Cardiac septum (tissue), 1 donor: ENCODE measurements at regions not wholly inside any gene's neighbourhood (a gene's known extent, or its start where the extent isn't known, plus 50 kb on each side); places are given as distances from the start of the nearest gene placed in this dataset.
"Not testable (repeated sequence)": the region's sequence is repeated elsewhere in the genome, so short reads cannot be mapped to it uniquely, and the experiment has no call there.

ENCODE experiments used
- DNase-seq: peaks from one replicate; pipeline ENCODE4 v3.0.0-alpha.2; 2020; ENCODE audit warnings: low spot score
- intact Hi-C: fragments of 100-400 bp; cut with DNase I; formaldehyde crosslinking; loops from one replicate; pipeline ENCODE4 v1.14.0; 2022
- donor health status: DM: no; HTN: no; CAD: no.

GRCh38 chr16:62724670-62725269 lies 688.5 kb upstream of the CDH8 start:
- not testable (repeated sequence) for DNase-seq

GRCh38 chr16:62720651-62721050 lies 684.4 kb upstream of the CDH8 start:
- no peak for DNase-seq
- intact Hi-C loops, result no loop called here

More at GRCh38 chr16:62724670-62725269, 688.5 kb upstream of the CDH8 start:
- intact Hi-C loops, result not testable (repeated sequence)

DNA sequence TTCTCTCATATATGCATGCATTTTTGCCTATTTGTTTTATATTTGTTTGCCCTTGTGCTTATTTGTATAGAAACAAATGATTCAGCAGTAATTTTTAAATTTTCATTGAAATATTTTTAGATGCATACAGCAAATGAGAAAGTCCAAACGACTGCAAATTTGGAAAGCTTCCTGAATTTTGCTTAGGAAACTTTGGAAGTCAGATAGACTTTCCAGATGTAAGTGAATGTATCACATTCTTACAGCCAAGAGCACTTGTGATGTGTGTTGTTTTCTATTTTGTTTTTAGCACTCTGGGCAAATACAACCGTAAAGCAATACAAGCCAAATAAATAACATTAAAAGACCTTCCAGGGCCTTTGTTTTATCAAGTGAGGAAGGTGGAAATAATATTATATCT lies 680.8 kb upstream of the CDH8 start:
- intact Hi-C loops, result no loop called here

GRCh38 chr16:62715701-62716100 lies 679.5 kb upstream of the CDH8 start:
- no peak for DNase-seq
- intact Hi-C loops, result no loop called here

More for the DNA sequence above, 680.8 kb upstream of the CDH8 start:
- no peak for DNase-seq

GRCh38 chr16:62712566-62712965 lies 676.3 kb upstream of the CDH8 start:
- DNase-seq, result no peak

DNA sequence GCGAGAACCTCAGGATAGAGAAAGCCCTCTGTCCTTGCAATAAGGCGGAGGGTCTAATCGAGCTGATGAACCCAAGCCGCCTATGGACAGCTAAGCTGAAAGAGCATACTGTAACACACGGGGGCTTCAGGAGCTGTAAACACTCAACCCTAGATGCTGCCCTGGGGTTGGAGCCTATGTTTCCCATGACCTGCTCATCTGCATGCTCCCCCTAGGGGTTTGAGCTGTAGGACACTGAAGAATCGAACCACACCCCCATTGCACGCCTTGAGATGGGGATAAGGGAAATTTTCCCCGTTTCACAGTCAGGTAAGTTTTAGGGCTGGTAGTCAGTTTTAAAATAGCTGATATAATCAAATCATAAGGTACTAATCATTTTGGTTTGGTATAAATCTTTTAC lies 675.6 kb upstream of the CDH8 start:
- intact Hi-C loops, result no loop called here
- DNase-seq, result no peak

More at GRCh38 chr16:62712566-62712965, 676.3 kb upstream of the CDH8 start:
- intact Hi-C loops, result no loop called here

GRCh38 chr16:62709794-62710193 lies 673.6 kb upstream of the CDH8 start:
- intact Hi-C loops, result no loop called here
- DNase-seq, result no peak

- intact Hi-C loops, result no loop called here
- no peak for DNase-seq
These were observed 665.2 kb upstream of the CDH8 start for GRCh38 chr16:62701426-62701825.

- intact Hi-C loops, result no loop called here
- no peak for DNase-seq
These were observed 664.4 kb upstream of the CDH8 start for GRCh38 chr16:62700426-62701294.

GRCh38 chr16:62692685-62693084 lies 656.4 kb upstream of the CDH8 start:
- DNase-seq, result no peak
- intact Hi-C loops, result no loop called here

- DNase-seq, result no peak
- intact Hi-C loops, result no loop called here
These were observed 645.6 kb upstream of the CDH8 start for GRCh38 chr16:62681819-62682218.

DNA sequence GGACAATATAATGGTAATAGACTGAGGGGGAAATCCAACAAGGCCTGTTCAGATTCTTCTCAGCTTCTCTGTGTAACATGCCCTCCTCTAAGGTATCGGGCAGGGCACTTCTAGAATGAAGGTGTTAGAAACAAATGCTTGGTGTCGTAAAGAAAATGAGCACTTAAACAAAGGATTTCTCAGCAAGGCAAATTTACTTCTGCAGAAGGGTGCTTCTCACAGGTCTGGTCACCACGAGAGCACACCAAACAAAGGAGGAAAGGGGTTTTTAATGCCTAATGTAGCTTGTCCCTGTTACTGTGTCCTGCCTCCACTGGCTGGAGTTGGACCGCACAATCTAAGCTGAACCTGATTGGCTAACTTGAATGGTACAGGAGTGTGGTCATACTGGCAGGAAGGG lies 642.6 kb upstream of the CDH8 start:
- intact Hi-C loops, result no loop called here
- no peak for DNase-seq

DNA sequence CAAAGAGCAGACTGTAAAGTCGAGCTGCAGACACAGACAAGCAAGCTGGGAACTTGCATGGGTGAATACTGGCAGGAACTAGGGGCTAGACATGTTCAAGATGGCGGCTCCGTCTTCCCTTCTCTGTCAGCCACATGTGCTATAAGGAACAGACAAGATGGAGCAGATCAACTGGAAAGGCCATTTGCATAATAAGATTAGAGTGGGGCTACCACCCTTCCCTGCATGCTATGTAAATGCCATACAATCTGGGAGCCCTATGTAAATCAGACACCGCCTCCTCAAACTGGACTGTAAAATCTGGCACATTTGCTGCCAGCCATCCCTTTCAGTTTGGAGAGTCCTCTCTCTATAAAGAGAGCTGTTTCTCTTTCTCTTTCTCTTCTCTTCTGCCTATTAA lies 640.1 kb upstream of the CDH8 start:
- no peak for DNase-seq
- intact Hi-C loops, result no loop called here

GRCh38 chr16:62665269-62665668 lies 629.0 kb upstream of the CDH8 start:
- no peak for DNase-seq
- intact Hi-C loops, result no loop called here

DNA sequence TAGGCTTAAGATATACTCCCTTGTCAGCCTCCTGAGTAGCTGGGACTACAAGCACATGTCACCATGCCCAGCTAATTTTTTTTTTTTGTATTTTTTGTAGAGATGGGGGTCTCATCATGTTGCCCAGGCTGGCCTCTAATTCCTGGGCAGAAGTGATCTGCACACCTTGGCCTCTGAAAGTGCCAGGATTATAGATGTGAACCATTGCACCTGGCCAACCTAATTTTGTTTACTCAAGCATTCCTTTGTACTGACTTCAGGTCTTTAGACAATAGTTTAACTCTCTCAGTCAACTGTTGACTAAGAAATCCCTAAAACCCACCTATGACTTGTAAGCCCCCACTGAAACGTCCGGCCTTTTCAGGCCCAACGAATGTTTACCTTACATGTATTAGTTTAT lies 628.3 kb upstream of the CDH8 start:
- DNase-seq, result no peak
- intact Hi-C loops, result no loop called here

GRCh38 chr16:62661435-62661834 lies 625.2 kb upstream of the CDH8 start:
- no peak for DNase-seq
- intact Hi-C loops, result no loop called here

DNA sequence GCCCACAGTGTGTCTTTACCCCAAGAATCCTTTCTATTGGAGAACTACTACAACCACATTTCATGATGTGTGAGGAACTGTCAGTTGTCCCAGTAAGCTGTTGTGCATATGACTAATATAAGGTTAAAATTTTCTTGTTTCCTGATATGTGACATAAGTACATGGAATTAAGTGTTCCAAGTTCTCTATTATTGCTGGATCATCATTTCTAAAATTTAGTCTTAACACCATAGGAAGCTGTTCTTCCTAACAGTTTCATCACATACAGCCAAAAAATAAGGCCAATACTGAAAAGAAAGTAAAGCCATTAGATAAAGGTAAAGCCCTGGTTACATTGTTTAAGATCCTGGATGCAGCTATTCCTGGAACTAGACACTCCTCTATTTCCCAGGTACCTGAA lies 620.9 kb upstream of the CDH8 start:
- no peak for DNase-seq
- intact Hi-C loops, result no loop called here

- intact Hi-C loops, result no loop called here
- DNase-seq, result no peak
These were observed 616.3 kb upstream of the CDH8 start for GRCh38 chr16:62652441-62653120.

DNA sequence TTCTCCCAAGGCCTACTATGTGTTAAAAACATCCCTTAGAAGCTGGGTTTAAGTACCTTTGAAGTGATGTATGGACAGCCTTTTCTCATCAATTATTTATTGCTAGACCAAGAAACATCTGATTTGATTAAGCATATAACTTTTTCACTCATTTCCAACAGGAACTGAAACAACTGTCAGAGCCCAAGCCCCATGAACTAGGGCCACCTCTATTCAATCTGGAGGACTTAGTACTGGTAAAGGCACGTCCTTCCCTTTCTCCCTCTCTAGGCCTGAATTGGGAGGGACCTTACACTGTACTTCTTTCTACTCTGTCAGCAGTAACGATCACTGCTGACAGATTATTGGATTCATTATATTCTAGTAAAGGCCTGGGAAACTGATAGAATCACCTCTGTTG lies 612.0 kb upstream of the CDH8 start:
- no peak for DNase-seq
- intact Hi-C loops, result loop anchor here (10.0 kb wide), 1 partner anchor 157 kb away; no protein-coding TSS in a partner anchor

DNA sequence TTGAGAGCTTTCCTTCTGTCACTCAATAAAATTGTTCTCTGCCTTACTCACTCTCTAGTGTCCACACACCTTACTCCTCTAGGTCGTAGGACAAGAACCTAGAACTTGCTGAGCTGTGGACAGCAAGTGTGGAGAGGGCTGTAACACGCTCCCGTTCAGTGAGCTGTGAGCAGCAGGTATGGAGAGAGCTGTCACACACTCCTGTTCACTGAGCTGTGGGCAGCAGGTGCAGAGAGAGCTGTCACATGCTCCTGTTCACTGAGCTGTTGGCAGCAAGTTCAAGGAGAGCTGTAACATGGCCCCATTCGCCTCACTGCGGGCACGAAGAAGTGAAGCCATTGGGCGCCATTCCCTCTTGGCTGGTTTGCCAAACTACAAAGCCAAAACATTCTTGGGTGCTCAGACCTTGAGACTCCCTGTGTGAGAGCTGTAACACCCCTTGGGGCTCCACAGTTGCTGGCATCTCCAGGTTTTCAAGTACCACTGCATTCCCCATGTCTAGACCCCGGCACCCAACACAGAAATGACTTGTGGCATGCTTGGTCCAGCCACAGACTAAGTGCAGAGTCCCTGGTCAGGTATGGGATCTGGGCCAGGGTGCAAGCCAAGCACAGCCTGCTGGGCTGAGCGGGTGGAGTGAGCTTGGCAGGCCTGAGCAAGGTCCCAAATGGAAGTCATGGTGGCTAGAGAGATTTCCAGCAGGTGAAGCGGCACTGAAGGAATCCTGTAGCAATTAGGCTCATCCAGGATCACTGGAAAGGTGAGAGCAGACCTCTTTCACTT lies 608.0 kb upstream of the CDH8 start:
- intact Hi-C loops, result loop anchor here (10.0 kb wide), 1 partner anchor 161 kb away; no protein-coding TSS in a partner anchor
- no peak for DNase-seq
